Pancreas (tissue), 10 donors: ENCODE measurements at regions not wholly inside any gene's neighbourhood (a gene's known extent, or its start where the extent isn't known, plus 50 kb on each side); places are given as distances from the start of the nearest gene placed in this dataset.

Experiments
- ATAC-seq, 4 donors: fragments of 200-7000 bp; cut with Tn5 transposase; one replicate each; pipeline versions ENCODE4 v1.8.0 to v1.9.1; 2020; ENCODE audit warnings: mild to moderate bottlenecking in 4 of 4, moderate library complexity in 4 of 4
- DNase-seq, 6 donors: peaks; one replicate each; pipeline ENCODE4 v3.0.0-alpha.2; 2020
- FAIRE-seq: peaks from 2 replicates; lab custom pipeline; 2012; peaks lifted over from hg19 to GRCh38; lab: Jason Lieb, UNC
- H3K27ac ChIP-seq, 4 donors: fragments of 200-600 bp; sonication (generic); 1 replicate in 3 of 4; 2 replicates in 1 of 4; pipeline versions ENCODE4 v1.5.0 to v1.8.0; 2020
- H3K27me3 ChIP-seq, 4 donors: fragments of 200-600 bp; one replicate each; pipeline ENCODE4 v1.8.0; 2021
- H3K36me3 ChIP-seq, 3 donors: fragments of 200-600 bp; sonication (generic) in 1 of 3; one replicate each; pipeline versions ENCODE4 v1.5.0 to v1.8.0; 2020 to 2021
- H3K4me1 ChIP-seq, 3 donors: fragments of 200-600 bp; one replicate each; pipeline ENCODE4 v1.8.0; 2021
- H3K4me3 ChIP-seq, 4 donors: fragments of 200-600 bp; sonication (generic) in 2 of 4; one replicate each; pipeline versions ENCODE4 v1.5.0 to v1.8.0; 2020 to 2021
- H3K9me3 ChIP-seq, 4 donors: fragments of 200-600 bp; one replicate each; pipeline ENCODE4 v1.8.0; 2021
- WGBS, 2 donors: extraction: QIAGEN DNeasy Blood & Tissue Kit; methylation state at CpG; one replicate each; pipeline ENCODE4 v1.1.7; 2013; 5-methylcytosine and 5-hydroxymethylcytosine counted together
- intact Hi-C, 3 donors: fragments of 100-400 bp; cut with DNase I; formaldehyde crosslinking; loops; one replicate each; pipeline versions ENCODE4 v1.11.1 to v1.14.2; 2022
- TF ChIP-seq, protein P1 (sequence below), 4 donors: fragments of 200-600 bp; sonication (generic) in 3 of 4; IDR thresholded peaks; one replicate each; pipeline versions ENCODE4 v1.5.0 to v1.8.0; 2021; ENCODE audit warnings: antibody characterized with exemption in 4 of 4
- donor health status: healthy with polysubstance abuse.
- donor health status: DM: no; HTN: no; CAD: no; lungs with moderate emphysema.
- donor health status: DM: no; HTN: no; CAD: no.
- donor health status: control.
- donor health status: control.
- donor health status: Bipolar disorder and iron deficiency.
- donor health status: DM: yes; HTN: yes; CAD: no.
- donor health status: DM: no; HTN: no; CAD: no.
- donor health status: DM: no; HTN: no; CAD: no.
- donor health status: DM: yes; HTN: yes; CAD: no.

DNA sequence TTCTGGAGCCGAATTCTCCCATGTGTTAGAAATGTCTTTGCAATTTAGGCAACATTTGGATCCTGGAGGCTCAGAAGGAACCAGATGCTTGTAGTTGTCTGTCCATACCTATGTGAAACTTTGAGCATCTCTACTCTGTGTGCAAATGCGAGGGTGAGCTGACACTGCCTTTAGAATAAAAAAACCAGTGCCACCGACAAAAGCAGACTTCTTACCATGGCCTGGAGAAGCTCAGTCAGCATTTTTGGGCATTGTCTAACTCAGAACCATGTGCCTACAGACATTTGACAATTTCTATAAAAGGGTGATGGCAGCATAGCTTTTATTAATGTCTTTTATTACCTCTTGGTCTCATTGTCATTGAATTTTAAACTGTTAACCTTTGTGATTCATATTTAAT is 78.4 kb upstream of the PPM1H start:
- Histone ChIP-seq H3K27ac (no peak overlapping the region), H3K36me3 (no peaks in the 10 kb centered on the region), H3K4me3 (no peak overlapping the region), H3K4me1 (no peaks in the 10 kb centered on the region), H3K9me3 (no peaks in the 10 kb centered on the region), H3K27me3 (no peaks in the 10 kb centered on the region)
- intact Hi-C loops = no loop called here
- FAIRE-seq (no peak), DNase-seq (no peak), ATAC-seq (no peak)
- TF ChIP-seq, protein P1, sequence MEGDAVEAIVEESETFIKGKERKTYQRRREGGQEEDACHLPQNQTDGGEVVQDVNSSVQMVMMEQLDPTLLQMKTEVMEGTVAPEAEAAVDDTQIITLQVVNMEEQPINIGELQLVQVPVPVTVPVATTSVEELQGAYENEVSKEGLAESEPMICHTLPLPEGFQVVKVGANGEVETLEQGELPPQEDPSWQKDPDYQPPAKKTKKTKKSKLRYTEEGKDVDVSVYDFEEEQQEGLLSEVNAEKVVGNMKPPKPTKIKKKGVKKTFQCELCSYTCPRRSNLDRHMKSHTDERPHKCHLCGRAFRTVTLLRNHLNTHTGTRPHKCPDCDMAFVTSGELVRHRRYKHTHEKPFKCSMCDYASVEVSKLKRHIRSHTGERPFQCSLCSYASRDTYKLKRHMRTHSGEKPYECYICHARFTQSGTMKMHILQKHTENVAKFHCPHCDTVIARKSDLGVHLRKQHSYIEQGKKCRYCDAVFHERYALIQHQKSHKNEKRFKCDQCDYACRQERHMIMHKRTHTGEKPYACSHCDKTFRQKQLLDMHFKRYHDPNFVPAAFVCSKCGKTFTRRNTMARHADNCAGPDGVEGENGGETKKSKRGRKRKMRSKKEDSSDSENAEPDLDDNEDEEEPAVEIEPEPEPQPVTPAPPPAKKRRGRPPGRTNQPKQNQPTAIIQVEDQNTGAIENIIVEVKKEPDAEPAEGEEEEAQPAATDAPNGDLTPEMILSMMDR (IDR thresholded peaks at IDR 0.05) = no peak
- 83 to 95% methylated on average over 3 of the region's 3 CpGs for WGBS, 2 donors

DNA sequence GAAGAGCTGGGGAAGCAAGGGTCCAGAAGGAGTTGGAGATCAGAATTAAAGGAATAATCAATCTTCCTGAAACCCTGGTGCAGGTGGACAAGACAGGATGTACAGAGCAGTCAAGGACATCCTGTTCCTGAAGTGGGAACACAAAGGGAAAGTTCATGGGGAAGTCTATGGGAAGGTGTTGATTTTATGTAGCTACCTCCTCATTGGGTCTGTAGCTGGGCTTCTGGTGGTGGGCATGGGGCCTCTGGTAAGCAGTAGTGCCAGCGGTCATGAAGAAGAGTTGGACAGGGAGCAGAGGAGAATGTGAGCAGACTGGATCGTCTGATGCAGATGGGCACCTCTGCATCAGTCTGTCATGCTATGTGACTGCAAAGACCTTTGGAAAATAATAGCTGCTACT is 75.7 kb upstream of the PPM1H start:
- Histone ChIP-seq H3K4me1 (no peaks in the 10 kb centered on the region), H3K27ac (no peak overlapping the region), H3K27me3 (no peaks in the 10 kb centered on the region), H3K36me3 (no peaks in the 10 kb centered on the region), H3K4me3 (no peak overlapping the region), H3K9me3 (no peaks in the 10 kb centered on the region)
- no peak for DNase-seq
- TF ChIP-seq, protein P1 (IDR thresholded peaks at IDR 0.05) = no peak
- ATAC-seq = no peak
- FAIRE-seq = no peak
- 82 to 83% methylated on average over 2 of the region's 2 CpGs for WGBS, 2 donors
- intact Hi-C loops = no loop called here

GRCh38 chr12:63008372-63008771 is 73.4 kb upstream of the PPM1H start:
- no peak for DNase-seq
- no peak for FAIRE-seq
- no peak overlapping the region for H3K27ac ChIP-seq
- no peaks in the 10 kb centered on the region for H3K4me1 ChIP-seq
- WGBS, 2 donors = 77 to 90% methylated on average over 4 of the region's 4 CpGs
- TF ChIP-seq, protein P1 (IDR thresholded peaks at IDR 0.05) = no peak
- H3K36me3 ChIP-seq = no peaks in the 10 kb centered on the region
- intact Hi-C loops = no loop called here
- H3K27me3 ChIP-seq = no peaks in the 10 kb centered on the region
- H3K4me3 ChIP-seq = no peak overlapping the region
- H3K9me3 ChIP-seq = no peaks in the 10 kb centered on the region
- no peak for ATAC-seq

- ATAC-seq = no peak
- TF ChIP-seq, protein P1 (IDR thresholded peaks at IDR 0.05) = no peak
- no peaks in the 10 kb centered on the region for H3K9me3 ChIP-seq
- WGBS, 2 donors = 70 to 76% methylated on average over 6 of the region's 6 CpGs
- H3K4me3 ChIP-seq = no peak overlapping the region
- H3K4me1 ChIP-seq = no peaks in the 10 kb centered on the region
- H3K36me3 ChIP-seq = no peaks in the 10 kb centered on the region
- FAIRE-seq = no peak
- no peak for DNase-seq
- intact Hi-C loops = no loop called here
- H3K27ac ChIP-seq = no peak overlapping the region
- no peaks in the 10 kb centered on the region for H3K27me3 ChIP-seq
These were observed 72.8 kb upstream of the PPM1H start for GRCh38 chr12:63007726-63008125.

DNA sequence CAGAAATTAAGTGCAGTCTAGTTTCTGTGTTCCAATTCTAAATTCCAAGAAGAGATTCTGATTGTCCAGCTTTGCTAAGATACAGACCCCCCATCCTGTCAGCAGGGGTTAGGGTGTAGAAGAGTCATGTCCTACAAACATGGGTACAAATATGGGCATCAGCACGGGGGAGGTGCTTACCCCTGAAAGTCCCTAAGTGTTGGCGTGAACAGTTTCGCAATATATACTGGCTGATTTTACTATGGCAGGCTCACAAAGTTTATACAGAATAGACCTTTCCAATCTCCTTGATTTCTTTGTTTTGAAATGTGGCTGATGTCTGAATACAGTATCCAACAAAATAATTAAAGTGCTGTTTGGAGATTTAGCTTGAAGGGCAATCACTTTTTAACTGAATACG is 71.6 kb upstream of the PPM1H start:
- no peak for ATAC-seq
- whole genome bisulfite sequencing, 2 donors = 63 to 72% methylated on average over 4 of the region's 4 CpGs
- TF ChIP-seq, protein P1 (IDR thresholded peaks at IDR 0.05) = no peak
- no peak for FAIRE-seq
- no peaks in the 10 kb centered on the region for H3K36me3 ChIP-seq
- no peak overlapping the region for H3K4me3 ChIP-seq
- no peaks in the 10 kb centered on the region for H3K9me3 ChIP-seq
- H3K27me3 ChIP-seq = no peaks in the 10 kb centered on the region
- intact Hi-C loops = no loop called here
- H3K4me1 ChIP-seq = no peaks in the 10 kb centered on the region
- no peak for DNase-seq
- H3K27ac ChIP-seq = no peak overlapping the region
